ENCODE measurements at regions not wholly inside any gene's neighbourhood (a gene's known extent, or its start where the extent isn't known, plus 50 kb on each side); places are given as distances from the start of the nearest gene placed in this dataset. TPM values are rescaled to one million over a fixed set of nuclear protein-coding genes. Genes with fewer than 3 reads are reported as not detected.
"Not testable (repeated sequence)": the region's sequence is repeated elsewhere in the genome, so short reads cannot be mapped to it uniquely, and the experiment has no call there.

GRCh38 chr13:46460223-46460622, 73.2 kb upstream of the RUBCNL start:
- H3K4me3 ChIP-seq (ENCODE audit: low read length); H3K27me3 ChIP-seq (ENCODE audit: low read length); H3K79me2 ChIP-seq (ENCODE audit: low read length); H3K9ac ChIP-seq (ENCODE audit: low read length); H3K9me3 ChIP-seq (ENCODE audit: low read length); H3K4me1 ChIP-seq (ENCODE audit: low read length); H2AFZ ChIP-seq (ENCODE audit: low read length); H3K36me3 ChIP-seq (ENCODE audit: insufficient read depth, low read length); H4K20me1 ChIP-seq (ENCODE audit: insufficient read depth, low read depth, low read length); H3K9me2 ChIP-seq (replicated peaks; ENCODE audit: insufficient read depth, low read length); H3K27ac ChIP-seq (ENCODE audit: low read length); H3K4me2 ChIP-seq (ENCODE audit: low read depth, low read length, poor library complexity, severe bottlenecking); DNase-seq: not testable (repeated sequence)

- H3K36me3 ChIP-seq (ENCODE audit: insufficient read depth, low read length); H3K27ac ChIP-seq (ENCODE audit: low read length); H3K27me3 ChIP-seq (ENCODE audit: low read length); H3K4me2 ChIP-seq (ENCODE audit: low read depth, low read length, poor library complexity, severe bottlenecking); H3K4me3 ChIP-seq (ENCODE audit: low read length); H3K4me1 ChIP-seq (ENCODE audit: low read length); H3K9me2 ChIP-seq (replicated peaks; ENCODE audit: insufficient read depth, low read length); H2AFZ ChIP-seq (ENCODE audit: low read length); H3K9ac ChIP-seq (ENCODE audit: low read length); H3K9me3 ChIP-seq (ENCODE audit: low read length); H3K79me2 ChIP-seq (ENCODE audit: low read length); DNase-seq; H4K20me1 ChIP-seq (ENCODE audit: insufficient read depth, low read depth, low read length): not testable (repeated sequence)
These were observed 70.2 kb upstream of the RUBCNL start for GRCh38 chr13:46457255-46457654.

DNA sequence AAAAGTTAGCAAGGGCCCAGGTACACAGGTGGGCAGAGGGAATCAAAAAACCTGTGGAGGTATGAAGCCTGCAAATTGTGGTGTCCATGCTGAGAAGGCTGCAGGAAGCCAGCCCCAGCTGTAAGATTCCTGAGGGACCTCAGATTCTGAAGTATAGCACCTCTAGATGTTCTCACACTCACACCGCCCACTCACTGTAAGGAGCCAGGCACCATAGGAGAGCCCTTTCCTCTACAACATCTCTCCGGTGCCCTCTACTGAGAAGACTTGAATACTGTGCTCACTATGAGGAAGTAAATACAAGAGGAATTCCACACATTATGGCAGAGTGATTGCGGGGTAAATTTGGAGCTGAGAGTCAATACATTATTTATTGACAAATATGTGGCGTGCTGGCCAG, 68.9 kb upstream of the RUBCNL start:
- not testable (repeated sequence) for H3K27ac ChIP-seq (ENCODE audit: low read length); H3K36me3 ChIP-seq (ENCODE audit: insufficient read depth, low read length); H3K9me2 ChIP-seq (replicated peaks; ENCODE audit: insufficient read depth, low read length); H3K27me3 ChIP-seq (ENCODE audit: low read length); H3K4me3 ChIP-seq (ENCODE audit: low read length); H2AFZ ChIP-seq (ENCODE audit: low read length); H3K9me3 ChIP-seq (ENCODE audit: low read length); H3K4me1 ChIP-seq (ENCODE audit: low read length); H4K20me1 ChIP-seq (ENCODE audit: insufficient read depth, low read depth, low read length); H3K79me2 ChIP-seq (ENCODE audit: low read length); H3K9ac ChIP-seq (ENCODE audit: low read length); H3K4me2 ChIP-seq (ENCODE audit: low read depth, low read length, poor library complexity, severe bottlenecking)
- peak; percentile 42 for DNase-seq

- H3K4me3 ChIP-seq (ENCODE audit: low read length); H3K36me3 ChIP-seq (ENCODE audit: insufficient read depth, low read length); H3K27ac ChIP-seq (ENCODE audit: low read length); H3K9me3 ChIP-seq (ENCODE audit: low read length); H3K79me2 ChIP-seq (ENCODE audit: low read length); H3K4me1 ChIP-seq (ENCODE audit: low read length); H3K4me2 ChIP-seq (ENCODE audit: low read depth, low read length, poor library complexity, severe bottlenecking); DNase-seq; H3K9ac ChIP-seq (ENCODE audit: low read length); H3K9me2 ChIP-seq (replicated peaks; ENCODE audit: insufficient read depth, low read length); H2AFZ ChIP-seq (ENCODE audit: low read length); H3K27me3 ChIP-seq (ENCODE audit: low read length); H4K20me1 ChIP-seq (ENCODE audit: insufficient read depth, low read depth, low read length): not testable (repeated sequence)
These were observed 64.1 kb upstream of the RUBCNL start for GRCh38 chr13:46451145-46451544.

DNA sequence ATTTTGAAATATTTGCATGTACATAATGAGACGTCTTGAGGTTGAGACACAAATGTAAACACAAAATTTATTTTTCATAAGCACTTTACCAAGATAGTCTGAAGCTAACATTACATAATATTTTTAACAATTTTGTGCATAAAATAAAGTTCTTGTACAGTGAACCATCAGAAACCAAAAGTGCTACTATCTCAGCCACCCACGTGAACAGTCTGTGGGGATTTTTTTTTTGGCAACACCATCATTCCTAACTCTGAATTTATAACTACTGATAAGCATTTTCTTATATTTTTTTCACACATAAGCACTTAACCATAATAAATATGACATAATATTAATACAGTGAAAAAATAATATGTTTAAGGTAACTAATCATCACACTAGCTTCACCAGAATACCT, 62.9 kb upstream of the RUBCNL start:
- H3K27ac ChIP-seq (ENCODE audit: low read length); H3K36me3 ChIP-seq (ENCODE audit: insufficient read depth, low read length); H3K9me3 ChIP-seq (ENCODE audit: low read length); DNase-seq; H3K4me2 ChIP-seq (ENCODE audit: low read depth, low read length, poor library complexity, severe bottlenecking); H4K20me1 ChIP-seq (ENCODE audit: insufficient read depth, low read depth, low read length); H3K4me3 ChIP-seq (ENCODE audit: low read length); H3K9ac ChIP-seq (ENCODE audit: low read length); H2AFZ ChIP-seq (ENCODE audit: low read length); H3K27me3 ChIP-seq (ENCODE audit: low read length); H3K9me2 ChIP-seq (replicated peaks; ENCODE audit: insufficient read depth, low read length); H3K79me2 ChIP-seq (ENCODE audit: low read length); H3K4me1 ChIP-seq (ENCODE audit: low read length): not testable (repeated sequence)

GRCh38 chr13:46448148-46448547, 61.1 kb upstream of the RUBCNL start:
- not testable (repeated sequence) for H3K27ac ChIP-seq (ENCODE audit: low read length); H3K4me2 ChIP-seq (ENCODE audit: low read depth, low read length, poor library complexity, severe bottlenecking); H3K9ac ChIP-seq (ENCODE audit: low read length); H3K79me2 ChIP-seq (ENCODE audit: low read length); H3K4me3 ChIP-seq (ENCODE audit: low read length); H3K9me2 ChIP-seq (replicated peaks; ENCODE audit: insufficient read depth, low read length); H3K27me3 ChIP-seq (ENCODE audit: low read length); H3K9me3 ChIP-seq (ENCODE audit: low read length); H2AFZ ChIP-seq (ENCODE audit: low read length); H4K20me1 ChIP-seq (ENCODE audit: insufficient read depth, low read depth, low read length); DNase-seq; H3K36me3 ChIP-seq (ENCODE audit: insufficient read depth, low read length); H3K4me1 ChIP-seq (ENCODE audit: low read length)

DNA sequence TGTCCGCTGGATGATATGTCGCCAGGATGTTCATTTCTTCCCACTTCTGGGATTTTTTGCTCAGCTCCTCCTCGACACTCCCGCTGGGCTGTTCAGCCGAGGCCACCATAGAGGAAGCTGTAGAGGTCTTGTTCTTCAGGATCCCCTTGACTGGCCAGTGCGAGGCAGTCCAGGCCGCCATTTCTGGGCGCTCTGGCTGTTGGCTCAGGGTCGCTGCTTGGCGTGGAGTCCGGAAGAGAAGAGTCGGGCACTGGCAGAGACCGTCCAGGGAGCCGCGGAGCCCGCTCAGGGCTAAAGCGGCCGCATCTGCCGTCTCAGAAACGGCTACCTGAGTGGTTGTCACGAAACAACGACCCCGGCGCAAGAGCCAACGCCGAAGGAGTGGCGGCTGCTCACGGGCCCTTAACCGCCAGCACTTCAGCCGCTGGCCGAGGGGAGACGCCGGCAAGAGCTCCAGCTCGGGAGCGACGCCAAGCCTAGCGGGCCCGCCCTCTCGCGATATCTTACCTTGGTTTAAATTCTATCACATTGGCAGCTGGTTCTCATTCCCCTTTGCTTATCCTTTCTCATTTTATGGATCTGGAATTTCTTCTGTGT, 50.9 kb upstream of the RUBCNL start:
- H3K9me2 ChIP-seq (replicated peaks; ENCODE audit: insufficient read depth, low read length); H3K27ac ChIP-seq (ENCODE audit: low read length); H2AFZ ChIP-seq (ENCODE audit: low read length); H3K9me3 ChIP-seq (ENCODE audit: low read length); H3K4me3 ChIP-seq (ENCODE audit: low read length); DNase-seq; H3K9ac ChIP-seq (ENCODE audit: low read length); H3K79me2 ChIP-seq (ENCODE audit: low read length); H3K36me3 ChIP-seq (ENCODE audit: insufficient read depth, low read length); H3K27me3 ChIP-seq (ENCODE audit: low read length); H3K4me2 ChIP-seq (ENCODE audit: low read depth, low read length, poor library complexity, severe bottlenecking); H4K20me1 ChIP-seq (ENCODE audit: insufficient read depth, low read depth, low read length); H3K4me1 ChIP-seq (ENCODE audit: low read length): not testable (repeated sequence)

Small RNA genes lying in the stretch of these regions (small RNA-seq; reads per million reads assigned to genes)
- not detected for gene COX17P1

Data from Karpas-422 (cell line).